ENCODE measurements at regions not wholly inside any gene's neighbourhood (a gene's known extent, or its start where the extent isn't known, plus 50 kb on each side); places are given as distances from the start of the nearest gene placed in this dataset.
A peak's percentile ranks its signal among the peaks of the same experiment; 100 is the strongest.

- Mint-ChIP-seq H3K4me1 (peaks cover 33% of the 10 kb centered on the region), H3K4me3 (peak overlapping the region; percentile 28), H3K27ac (peak overlapping the region; percentile 84), H3K9me3 (no peaks in the 10 kb centered on the region), H3K36me3 (no peaks in the 10 kb centered on the region), H3K27me3 (no peaks in the 10 kb centered on the region)
- ATAC-seq: peak; percentile 96
These were observed 185.1 kb downstream of the CLIC5 start for GRCh38 chr6:45830441-45831139.

- Mint-ChIP-seq H3K9me3 (no peaks in the 10 kb centered on the region), H3K36me3 (no peaks in the 10 kb centered on the region), H3K4me3 (peak overlapping the region; percentile 35), H3K4me1 (peaks cover 27% of the 10 kb centered on the region), H3K27ac (peak overlapping the region; percentile 84), H3K27me3 (no peaks in the 10 kb centered on the region)
- no peak for ATAC-seq
These were observed 185.8 kb downstream of the CLIC5 start for GRCh38 chr6:45829873-45830272.

GRCh38 chr6:45827952-45828530, 187.6 kb downstream of the CLIC5 start:
- H3K27ac Mint-ChIP-seq: no peak overlapping the region
- H3K4me1 Mint-ChIP-seq: peaks cover 27% of the 10 kb centered on the region

GRCh38 chr6:45822873-45823272, 192.8 kb downstream of the CLIC5 start:
- H3K4me1 Mint-ChIP-seq: peaks cover 15% of the 10 kb centered on the region
- H3K4me3 Mint-ChIP-seq: no peak overlapping the region
- H3K36me3 Mint-ChIP-seq: no peaks in the 10 kb centered on the region
- no peak overlapping the region for H3K27ac Mint-ChIP-seq
- peaks cover 8% of the 10 kb centered on the region for H3K27me3 Mint-ChIP-seq
- ATAC-seq: no peak
- H3K9me3 Mint-ChIP-seq: no peaks in the 10 kb centered on the region

More at GRCh38 chr6:45827952-45828530, 187.6 kb downstream of the CLIC5 start:
- no peak for ATAC-seq
- Mint-ChIP-seq H3K9me3 (no peaks in the 10 kb centered on the region), H3K27me3 (peaks cover 8% of the 10 kb centered on the region), H3K4me3 (no peak overlapping the region), H3K36me3 (no peaks in the 10 kb centered on the region)

- H3K4me3 Mint-ChIP-seq: no peak overlapping the region
- H3K9me3 Mint-ChIP-seq: no peaks in the 10 kb centered on the region
- H3K36me3 Mint-ChIP-seq: no peaks in the 10 kb centered on the region
- ATAC-seq: no peak
- peaks cover 20% of the 10 kb centered on the region for H3K4me1 Mint-ChIP-seq
- no peak overlapping the region for H3K27ac Mint-ChIP-seq
- peaks cover 9% of the 10 kb centered on the region for H3K27me3 Mint-ChIP-seq
These were observed 193.3 kb downstream of the CLIC5 start for GRCh38 chr6:45822246-45822812.

GRCh38 chr6:45818655-45819054, 197.0 kb downstream of the CLIC5 start:
- H3K9me3 Mint-ChIP-seq: peaks cover 3% of the 10 kb centered on the region
- peaks cover 12% of the 10 kb centered on the region for H3K27me3 Mint-ChIP-seq
- H3K4me1 Mint-ChIP-seq: peaks cover 27% of the 10 kb centered on the region
- no peak for ATAC-seq
- peaks cover 5% of the 10 kb centered on the region for H3K36me3 Mint-ChIP-seq
- no peak overlapping the region for H3K4me3 Mint-ChIP-seq
- H3K27ac Mint-ChIP-seq: no peak overlapping the region

- H3K27me3 Mint-ChIP-seq: peaks cover 30% of the 10 kb centered on the region
- peaks cover 5% of the 10 kb centered on the region for H3K36me3 Mint-ChIP-seq
- no peak for ATAC-seq
- peaks cover 3% of the 10 kb centered on the region for H3K9me3 Mint-ChIP-seq
- H3K4me1 Mint-ChIP-seq: peaks cover 27% of the 10 kb centered on the region
- peak overlapping the region; percentile 25 for H3K27ac Mint-ChIP-seq
- H3K4me3 Mint-ChIP-seq: no peak overlapping the region
These were observed 198.9 kb downstream of the CLIC5 start for GRCh38 chr6:45816674-45817297.

GRCh38 chr6:45815466-45816125, 200.1 kb downstream of the CLIC5 start:
- Mint-ChIP-seq H3K36me3 (peaks cover 5% of the 10 kb centered on the region), H3K27ac (no peak overlapping the region), H3K4me3 (no peak overlapping the region), H3K27me3 (peaks cover 36% of the 10 kb centered on the region), H3K9me3 (peaks cover 3% of the 10 kb centered on the region), H3K4me1 (peaks cover 27% of the 10 kb centered on the region)
- no peak for ATAC-seq

GRCh38 chr6:45814772-45815171, 200.9 kb downstream of the CLIC5 start:
- H3K4me1 Mint-ChIP-seq: peaks cover 32% of the 10 kb centered on the region
- peaks cover 43% of the 10 kb centered on the region for H3K27me3 Mint-ChIP-seq
- H3K36me3 Mint-ChIP-seq: peaks cover 5% of the 10 kb centered on the region
- ATAC-seq: no peak
- no peak overlapping the region for H3K27ac Mint-ChIP-seq
- H3K4me3 Mint-ChIP-seq: no peak overlapping the region
- peaks cover 3% of the 10 kb centered on the region for H3K9me3 Mint-ChIP-seq

- Mint-ChIP-seq H3K4me1 (peaks cover 34% of the 10 kb centered on the region), H3K9me3 (peaks cover 3% of the 10 kb centered on the region), H3K36me3 (peaks cover 5% of the 10 kb centered on the region), H3K4me3 (no peak overlapping the region), H3K27me3 (peaks cover 45% of the 10 kb centered on the region), H3K27ac (no peak overlapping the region)
- no peak for ATAC-seq
These were observed 201.7 kb downstream of the CLIC5 start for GRCh38 chr6:45813943-45814342.

- Mint-ChIP-seq H3K4me1 (peaks cover 29% of the 10 kb centered on the region), H3K27ac (no peak overlapping the region), H3K36me3 (peaks cover 5% of the 10 kb centered on the region), H3K27me3 (peaks cover 45% of the 10 kb centered on the region), H3K4me3 (no peak overlapping the region), H3K9me3 (peaks cover 3% of the 10 kb centered on the region)
- no peak for ATAC-seq
These were observed 202.7 kb downstream of the CLIC5 start for GRCh38 chr6:45812922-45813321.

- Mint-ChIP-seq H3K9me3 (no peaks in the 10 kb centered on the region), H3K4me3 (no peak overlapping the region), H3K27ac (no peak overlapping the region), H3K36me3 (no peaks in the 10 kb centered on the region), H3K4me1 (peaks cover 17% of the 10 kb centered on the region), H3K27me3 (peaks cover 36% of the 10 kb centered on the region)
- peak; percentile 78 for ATAC-seq
These were observed 206.7 kb downstream of the CLIC5 start for GRCh38 chr6:45808917-45809316.

GRCh38 chr6:45808042-45808645, 207.5 kb downstream of the CLIC5 start:
- no peak for ATAC-seq
- Mint-ChIP-seq H3K27ac (no peak overlapping the region), H3K4me3 (no peak overlapping the region), H3K9me3 (no peaks in the 10 kb centered on the region), H3K27me3 (peaks cover 28% of the 10 kb centered on the region), H3K36me3 (no peaks in the 10 kb centered on the region), H3K4me1 (peaks cover 17% of the 10 kb centered on the region)

GRCh38 chr6:45807311-45808041, 208.2 kb downstream of the CLIC5 start:
- Mint-ChIP-seq H3K9me3 (no peaks in the 10 kb centered on the region), H3K4me1 (peaks cover 17% of the 10 kb centered on the region), H3K27me3 (peaks cover 21% of the 10 kb centered on the region), H3K4me3 (no peak overlapping the region), H3K27ac (no peak overlapping the region), H3K36me3 (no peaks in the 10 kb centered on the region)
- peak; percentile 51 for ATAC-seq

Data from stimulated activated memory B cell treated with anti-CD40 and anti-IgM and Interleukin-4, amounts not matched to agents 10 μg/mL and 1 μg/mL and 100 μg/mL, for 72 hours (primary cell).